ENCODE measurements at regions not wholly inside any gene's neighbourhood (a gene's known extent, or its start where the extent isn't known, plus 50 kb on each side); places are given as distances from the start of the nearest gene placed in this dataset.
"Not testable (repeated sequence)": the region's sequence is repeated elsewhere in the genome, so short reads cannot be mapped to it uniquely, and the experiment has no call there.

DNA sequence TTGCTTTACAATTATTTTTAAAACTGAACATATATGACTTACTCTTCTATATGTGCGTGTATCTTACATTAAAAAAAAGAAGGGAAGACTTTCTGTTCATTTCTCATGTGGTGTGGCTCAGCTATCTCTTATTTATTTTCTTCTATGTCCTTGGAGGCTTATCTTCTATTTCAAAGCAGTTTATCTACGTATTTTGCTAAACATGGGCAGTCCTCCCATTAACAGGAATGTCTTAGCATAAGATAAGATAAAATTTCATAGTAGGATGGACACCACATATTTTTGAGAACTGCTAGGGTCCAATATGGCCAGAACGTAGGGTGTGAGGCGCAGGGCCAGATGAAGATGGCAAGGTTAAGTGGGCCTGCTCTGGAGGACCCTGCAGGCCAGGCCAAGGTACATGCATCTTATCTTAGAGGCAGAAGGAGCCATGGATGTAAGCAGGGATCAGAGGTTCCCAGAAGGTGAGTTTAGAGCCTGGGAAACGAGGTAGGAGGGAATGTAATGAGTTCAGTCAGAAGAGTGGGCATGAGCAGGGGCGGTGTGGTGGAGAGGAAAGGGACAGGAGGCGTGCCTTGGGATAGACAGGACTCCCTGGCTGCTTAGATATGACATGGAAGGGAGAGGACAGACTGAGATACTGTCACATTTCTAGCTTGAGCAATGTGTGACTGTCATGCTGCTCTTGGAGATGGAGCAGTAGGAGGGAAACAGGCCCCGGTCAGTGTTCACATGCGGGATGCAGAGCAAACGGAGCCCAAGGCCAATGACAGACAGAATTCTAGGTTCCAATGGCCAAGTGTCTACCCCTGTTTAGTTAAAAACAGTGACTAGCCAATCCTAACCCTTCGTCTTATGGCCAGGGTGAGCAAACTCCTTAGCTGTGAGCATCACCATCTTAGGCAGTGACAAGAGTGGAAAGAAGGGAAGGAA is 68.6 kb upstream of the MEDAG start:
- Histone ChIP-seq H3K27ac (no peak overlapping the region), H3K4me3 (no peak overlapping the region), H3K27me3 (replicated peaks; ENCODE audit: insufficient read depth) (no peaks in the 10 kb centered on the region), H3K36me3 (no peaks in the 10 kb centered on the region), H3K4me1 (replicated peaks) (peaks cover 4% of the 10 kb centered on the region), H3K9me3 (no peaks in the 10 kb centered on the region)
- WGBS: 92% methylated on average over 11 of the region's 11 CpGs
- intact Hi-C loops (cut with DNase I): no loop called here
- TF ChIP-seq, protein P1, sequence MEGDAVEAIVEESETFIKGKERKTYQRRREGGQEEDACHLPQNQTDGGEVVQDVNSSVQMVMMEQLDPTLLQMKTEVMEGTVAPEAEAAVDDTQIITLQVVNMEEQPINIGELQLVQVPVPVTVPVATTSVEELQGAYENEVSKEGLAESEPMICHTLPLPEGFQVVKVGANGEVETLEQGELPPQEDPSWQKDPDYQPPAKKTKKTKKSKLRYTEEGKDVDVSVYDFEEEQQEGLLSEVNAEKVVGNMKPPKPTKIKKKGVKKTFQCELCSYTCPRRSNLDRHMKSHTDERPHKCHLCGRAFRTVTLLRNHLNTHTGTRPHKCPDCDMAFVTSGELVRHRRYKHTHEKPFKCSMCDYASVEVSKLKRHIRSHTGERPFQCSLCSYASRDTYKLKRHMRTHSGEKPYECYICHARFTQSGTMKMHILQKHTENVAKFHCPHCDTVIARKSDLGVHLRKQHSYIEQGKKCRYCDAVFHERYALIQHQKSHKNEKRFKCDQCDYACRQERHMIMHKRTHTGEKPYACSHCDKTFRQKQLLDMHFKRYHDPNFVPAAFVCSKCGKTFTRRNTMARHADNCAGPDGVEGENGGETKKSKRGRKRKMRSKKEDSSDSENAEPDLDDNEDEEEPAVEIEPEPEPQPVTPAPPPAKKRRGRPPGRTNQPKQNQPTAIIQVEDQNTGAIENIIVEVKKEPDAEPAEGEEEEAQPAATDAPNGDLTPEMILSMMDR (IDR thresholded peaks at IDR 0.05): no peak
- TF ChIP-seq POLR2AphosphoS5 (IDR thresholded peaks at IDR 0.05) (no peak), POLR2A (IDR thresholded peaks at IDR 0.05) (no peak)
- DNase-seq (ENCODE audit: low spot score): no peak

- intact Hi-C loops (cut with DNase I); H3K9me3 ChIP-seq; DNase-seq (ENCODE audit: low spot score); H3K27ac ChIP-seq; H3K4me1 ChIP-seq (replicated peaks); H3K36me3 ChIP-seq; H3K27me3 ChIP-seq (replicated peaks; ENCODE audit: insufficient read depth); H3K4me3 ChIP-seq: not testable (repeated sequence)
- no CpG with 5 or more reads among the region's 30 CpGs for WGBS
These were observed 66.4 kb upstream of the MEDAG start for GRCh38 chr13:30839636-30840035.

- Histone ChIP-seq H3K27ac (no peak overlapping the region), H3K27me3 (replicated peaks; ENCODE audit: insufficient read depth) (no peaks in the 10 kb centered on the region), H3K9me3 (no peaks in the 10 kb centered on the region), H3K36me3 (no peaks in the 10 kb centered on the region), H3K4me1 (replicated peaks) (no peaks in the 10 kb centered on the region), H3K4me3 (no peak overlapping the region)
- no peak for DNase-seq (ENCODE audit: low spot score)
- TF ChIP-seq POLR2A (IDR thresholded peaks at IDR 0.05): no peak
- TF ChIP-seq, protein P1 (IDR thresholded peaks at IDR 0.05): no peak
- no peak for TF ChIP-seq POLR2AphosphoS5 (IDR thresholded peaks at IDR 0.05)
- intact Hi-C loops (cut with DNase I): no loop called here
- WGBS: 62% methylated on average over 3 of the region's 6 CpGs
These were observed 65.6 kb upstream of the MEDAG start for GRCh38 chr13:30840515-30840914.

GRCh38 chr13:30841154-30841553 is 64.9 kb upstream of the MEDAG start:
- WGBS: 63% methylated on average over 5 of the region's 5 CpGs
- Histone ChIP-seq H3K27me3 (replicated peaks; ENCODE audit: insufficient read depth) (no peaks in the 10 kb centered on the region), H3K4me3 (no peak overlapping the region), H3K4me1 (replicated peaks) (no peaks in the 10 kb centered on the region), H3K36me3 (no peaks in the 10 kb centered on the region), H3K27ac (no peak overlapping the region), H3K9me3 (no peaks in the 10 kb centered on the region)
- no peak for DNase-seq (ENCODE audit: low spot score)
- TF ChIP-seq POLR2A (IDR thresholded peaks at IDR 0.05): no peak
- TF ChIP-seq POLR2AphosphoS5 (IDR thresholded peaks at IDR 0.05): no peak
- TF ChIP-seq, protein P1 (IDR thresholded peaks at IDR 0.05): no peak
- intact Hi-C loops (cut with DNase I): no loop called here

DNA sequence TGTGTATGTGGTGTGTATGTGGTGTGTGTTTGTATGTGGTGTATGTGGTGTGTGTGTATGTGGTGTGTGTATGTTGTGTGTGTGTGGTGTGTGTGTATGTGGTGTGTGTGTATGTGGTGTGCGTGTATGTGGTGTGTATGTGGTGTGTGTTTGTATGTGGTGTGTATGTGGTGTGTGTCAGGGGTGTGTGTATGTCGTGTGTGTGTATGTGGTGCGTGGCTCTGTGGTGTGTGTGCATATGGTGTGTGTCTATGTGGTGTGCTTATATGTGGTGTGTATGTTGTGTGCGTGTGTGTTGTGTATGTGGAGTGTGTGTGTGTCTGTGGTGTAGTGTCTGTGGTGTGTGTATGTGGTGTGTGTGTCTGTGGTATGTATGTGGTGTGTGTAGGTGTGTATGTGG is 62.5 kb upstream of the MEDAG start:
- WGBS: 45% methylated on average over 4 of the region's 4 CpGs
- Histone ChIP-seq H3K4me3 (no peak overlapping the region), H3K4me1 (replicated peaks) (no peaks in the 10 kb centered on the region), H3K27me3 (replicated peaks; ENCODE audit: insufficient read depth) (no peaks in the 10 kb centered on the region), H3K27ac (no peak overlapping the region), H3K36me3 (no peaks in the 10 kb centered on the region), H3K9me3 (no peaks in the 10 kb centered on the region)
- intact Hi-C loops (cut with DNase I): no loop called here
- TF ChIP-seq POLR2AphosphoS5 (IDR thresholded peaks at IDR 0.05): no peak
- no peak for DNase-seq (ENCODE audit: low spot score)
